ENCODE measurements at regions not wholly inside any gene's neighbourhood (a gene's known extent, or its start where the extent isn't known, plus 50 kb on each side); places are given as distances from the start of the nearest gene placed in this dataset.

GRCh38 chr2:105590780-105591660 is 153.7 kb upstream of the NCK2 start:
- no peak for TF ChIP-seq CTCF (conservative IDR thresholded peaks at IDR 0.05 in 1 of 2, IDR thresholded peaks at IDR 0.05 in 1 of 2; ENCODE audit: low read depth in 1 of 2, low read length in 2 of 2)
- no peak for TF ChIP-seq EZH2 (IDR thresholded peaks at IDR 0.05; ENCODE audit: low read length, missing control alignments)
